CD4-positive, alpha-beta T cell treated with Interleukin-1 beta for 1 hour (primary cell): ENCODE measurements at regions not wholly inside any gene's neighbourhood (a gene's known extent, or its start where the extent isn't known, plus 50 kb on each side); places are given as distances from the start of the nearest gene placed in this dataset.

ENCODE experiments used
- DNase-seq, 2 donors: peaks; one replicate each; pipeline ENCODE4 v3.0.0-alpha.2; 2020 to 2022

- no peak for DNase-seq
These were observed 429.9 kb downstream of the NPHP4 start for GRCh38 chr1:5562331-5562730.

GRCh38 chr1:5559078-5559477 is 433.1 kb downstream of the NPHP4 start:
- no peak for DNase-seq

DNA sequence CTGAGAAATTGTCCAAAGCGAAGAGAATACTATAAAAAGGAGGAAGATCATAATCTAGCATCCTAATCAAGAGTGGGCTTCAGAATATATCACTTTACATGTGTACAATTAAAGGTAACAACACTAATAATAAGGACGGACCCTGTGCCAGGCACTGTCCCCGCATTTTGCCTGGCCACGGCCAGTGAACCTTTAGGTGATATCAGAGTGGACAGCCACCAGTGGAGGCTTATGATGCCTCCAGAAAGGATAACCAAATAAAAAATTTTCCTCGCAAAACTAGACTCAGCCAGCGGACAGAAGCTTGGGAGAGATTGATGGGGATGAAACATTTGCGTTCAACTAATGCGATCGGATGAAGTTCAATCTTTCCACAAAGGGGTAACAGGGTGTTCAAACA is 436.4 kb downstream of the NPHP4 start:
- DNase-seq = no peak

GRCh38 chr1:5554784-5555183 is 437.4 kb downstream of the NPHP4 start:
- no peak for DNase-seq

GRCh38 chr1:5554111-5554510 is 438.1 kb downstream of the NPHP4 start:
- no peak for DNase-seq

GRCh38 chr1:5552787-5553484 is 439.3 kb downstream of the NPHP4 start:
- DNase-seq = no peak

DNA sequence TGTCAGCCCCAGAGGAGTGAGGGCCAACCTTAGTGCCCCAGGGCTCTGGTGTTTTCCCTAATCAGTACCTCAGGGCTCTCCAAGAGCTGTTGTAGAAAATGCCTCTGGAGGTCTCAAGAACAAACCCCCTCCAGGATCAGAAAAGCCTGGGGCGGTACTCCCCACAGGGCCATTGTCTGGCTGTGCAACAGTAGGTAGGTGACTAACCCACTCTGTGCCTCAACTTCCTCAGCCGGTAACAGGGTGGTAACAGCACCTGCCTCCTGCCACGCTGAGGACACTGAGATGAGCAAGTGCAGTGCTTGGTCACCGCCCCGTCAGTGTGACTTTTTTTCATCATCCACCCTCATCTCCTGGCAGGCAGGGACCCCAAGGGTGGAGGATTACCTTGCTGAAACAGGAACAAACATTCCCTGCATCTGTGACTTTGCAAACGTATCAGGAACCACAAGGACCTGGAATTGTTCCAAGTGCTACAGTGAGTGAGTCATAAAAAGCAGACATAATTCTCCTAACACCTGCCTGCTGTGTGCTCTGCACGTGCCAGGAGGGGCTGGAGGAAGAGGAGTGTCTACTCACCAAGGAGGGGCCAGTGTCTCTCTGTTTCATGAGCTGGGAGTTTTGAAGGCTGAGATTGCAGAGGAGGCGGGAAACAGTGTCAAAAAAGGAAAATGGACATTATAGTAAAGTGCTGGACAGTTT is 440.8 kb downstream of the NPHP4 start:
- no peak for DNase-seq

- no peak for DNase-seq
These were observed 444.0 kb downstream of the NPHP4 start for GRCh38 chr1:5548266-5548665.

DNA sequence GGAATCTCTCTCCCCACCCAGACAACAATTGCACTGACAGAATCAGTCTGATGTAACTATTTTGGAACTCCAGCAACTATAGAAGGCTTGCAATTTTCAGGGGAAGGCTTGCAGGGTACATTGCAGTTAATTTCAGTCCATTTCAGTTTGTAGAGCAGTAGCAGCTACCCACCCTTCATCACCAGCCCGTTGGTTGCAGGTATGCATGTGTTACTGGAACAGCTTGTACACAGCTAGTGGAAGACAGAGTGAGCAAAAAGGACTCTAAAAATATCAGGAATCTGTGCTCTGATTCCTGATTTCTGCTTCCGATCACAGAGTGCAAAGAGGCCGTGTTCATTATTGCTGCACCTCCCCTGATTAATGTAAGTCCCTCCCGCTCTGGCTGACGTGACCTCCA is 449.0 kb downstream of the NPHP4 start:
- DNase-seq = no peak

DNA sequence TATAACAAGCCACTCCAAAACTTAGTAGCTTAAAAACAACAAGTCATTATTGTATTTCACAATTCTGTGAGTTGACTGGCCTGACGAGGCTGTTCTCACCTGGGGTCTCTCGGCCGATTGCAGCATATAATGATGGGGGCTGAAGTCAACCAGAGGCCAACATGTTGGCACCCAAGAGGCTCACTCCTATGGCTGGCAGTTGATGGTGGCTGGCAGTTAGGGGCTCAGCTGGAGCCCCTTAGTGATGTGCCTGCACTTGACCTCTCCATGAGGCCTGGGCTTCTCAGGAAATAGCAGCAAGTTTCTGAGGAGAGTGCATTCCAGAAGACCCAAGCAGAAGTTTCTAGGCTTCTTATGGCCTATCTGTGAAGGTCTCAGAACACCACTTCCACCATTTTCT is 459.4 kb downstream of the NPHP4 start:
- DNase-seq = no peak

DNA sequence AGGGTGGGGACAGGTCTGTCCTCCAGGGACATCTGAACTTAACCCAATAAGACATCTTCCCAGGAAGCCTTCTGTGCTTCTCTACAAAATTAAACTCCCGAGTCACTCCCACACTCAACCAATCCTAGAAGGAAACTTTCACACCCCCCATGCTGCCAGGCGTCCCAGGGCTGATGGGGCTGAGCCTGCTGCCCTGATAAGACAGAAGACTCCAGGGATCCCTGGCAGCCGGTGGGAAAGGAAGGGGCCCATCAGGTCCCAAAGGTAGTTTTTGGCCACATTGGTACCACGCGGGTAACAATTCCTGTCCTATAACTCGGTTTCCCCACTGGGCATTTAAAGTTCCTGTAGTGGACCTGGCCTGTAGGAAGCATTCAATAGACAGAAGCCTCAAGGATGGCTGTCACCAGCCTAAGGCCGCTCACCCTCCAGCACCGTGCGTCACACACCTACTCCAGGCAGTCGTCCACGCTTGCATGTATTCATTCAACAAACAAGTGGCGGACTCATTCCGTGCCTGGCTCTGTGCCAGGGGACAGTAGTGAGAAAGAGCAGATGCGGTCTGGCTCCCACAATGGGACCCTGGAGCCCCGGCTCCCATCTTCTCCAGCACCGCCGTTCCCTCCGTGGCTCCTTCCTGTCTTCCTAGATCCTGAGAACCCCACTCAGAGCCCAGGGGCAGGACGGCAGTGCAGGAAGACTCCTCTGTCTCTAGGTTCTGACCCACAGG is 465.2 kb downstream of the NPHP4 start:
- DNase-seq = no peak

DNA sequence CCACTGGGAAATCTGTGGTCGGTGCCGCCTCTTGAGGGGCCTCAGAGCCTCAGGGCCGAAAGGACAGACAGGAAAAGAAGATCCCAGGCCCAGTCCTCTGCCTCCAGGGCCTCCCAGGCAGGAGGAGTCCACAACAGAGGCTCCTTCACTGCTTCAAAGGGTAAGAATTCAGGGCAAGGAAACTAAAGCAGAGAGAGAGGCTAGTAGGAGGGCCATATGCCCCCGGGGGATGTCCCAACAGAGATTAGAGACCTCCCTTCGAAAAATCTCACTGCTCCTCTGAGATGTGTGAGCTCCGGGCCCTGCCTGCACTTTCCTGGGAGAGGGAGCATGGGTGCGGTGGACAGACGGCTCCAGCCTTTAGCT is 465.9 kb downstream of the NPHP4 start:
- no peak for DNase-seq

DNA sequence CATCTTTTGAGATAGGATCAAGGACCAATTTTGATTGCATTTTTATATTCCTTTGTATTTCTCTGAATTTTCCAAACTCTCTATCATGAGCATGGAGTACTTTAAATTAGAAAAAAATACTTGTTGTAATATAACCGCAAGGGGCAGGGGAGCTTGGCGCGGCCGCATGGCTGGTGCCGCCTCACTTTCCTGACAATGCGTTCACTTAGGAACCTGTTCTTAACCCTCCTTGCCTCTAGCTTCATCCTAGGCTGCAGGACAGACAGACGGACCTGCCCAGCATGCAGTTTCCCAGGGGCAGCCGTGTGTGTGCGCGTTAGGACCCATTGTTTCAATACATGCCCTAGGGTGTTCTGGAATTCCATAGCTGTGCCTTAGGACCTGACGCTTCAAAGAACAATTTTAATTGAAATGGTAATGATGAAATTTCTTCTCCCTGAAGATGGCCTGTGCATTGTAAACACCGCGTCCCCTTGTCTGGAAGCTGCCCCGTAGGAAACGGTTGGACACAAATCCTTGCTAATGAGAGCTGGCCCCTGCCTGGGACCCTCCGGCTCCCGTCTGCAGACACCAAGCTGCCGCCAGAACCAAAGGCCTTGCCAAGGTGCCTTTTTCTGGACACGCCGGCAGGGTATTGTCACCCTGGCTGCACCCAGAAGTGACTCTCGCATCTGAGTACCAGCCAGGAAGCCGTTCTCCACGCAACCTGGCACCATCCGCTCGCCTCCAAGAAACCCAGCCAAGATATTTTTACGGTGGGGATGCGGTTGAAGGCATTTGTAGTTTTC is 466.4 kb downstream of the NPHP4 start:
- DNase-seq = no peak

- no peak for DNase-seq
These were observed 469.6 kb downstream of the NPHP4 start for GRCh38 chr1:5522531-5523145.

DNA sequence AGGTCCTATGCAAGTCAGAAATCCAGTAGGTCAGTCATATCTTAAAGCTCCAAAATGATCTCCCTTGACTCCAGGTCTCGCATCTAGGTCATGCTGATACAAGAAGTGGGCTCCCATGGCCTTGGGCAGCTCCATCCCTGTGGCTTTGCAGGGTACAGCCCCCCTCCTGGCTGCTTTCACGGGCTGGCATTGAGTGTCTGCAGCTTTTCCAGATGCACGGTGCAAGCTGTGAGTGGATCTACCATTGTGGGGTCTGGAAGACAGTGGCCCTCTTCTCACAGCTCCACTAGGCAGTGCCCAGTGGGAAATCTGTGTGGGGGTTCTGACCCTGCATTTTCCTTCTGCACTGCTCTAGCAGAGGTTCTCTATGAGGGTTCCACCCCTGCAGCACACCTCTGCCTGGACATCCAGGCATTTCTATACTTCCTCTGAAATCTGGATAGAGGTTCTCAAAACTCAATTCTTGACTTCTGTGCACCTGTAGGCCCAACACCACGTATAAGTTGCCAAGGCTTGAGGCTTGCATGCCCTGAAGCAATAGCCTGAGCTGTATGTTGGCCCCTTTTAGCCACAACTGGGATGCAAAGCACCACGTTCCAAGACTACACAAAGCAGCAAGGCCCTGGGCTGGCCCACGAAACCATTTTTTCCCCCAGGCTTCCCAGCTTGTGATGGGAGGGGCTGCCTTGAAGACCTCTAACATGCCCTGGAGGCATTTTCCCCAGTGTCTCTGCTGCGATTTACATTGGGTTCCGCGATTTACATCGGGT is 472.7 kb downstream of the NPHP4 start:
- DNase-seq = no peak

- no peak for DNase-seq
These were observed 475.5 kb downstream of the NPHP4 start for GRCh38 chr1:5516756-5517155.

DNA sequence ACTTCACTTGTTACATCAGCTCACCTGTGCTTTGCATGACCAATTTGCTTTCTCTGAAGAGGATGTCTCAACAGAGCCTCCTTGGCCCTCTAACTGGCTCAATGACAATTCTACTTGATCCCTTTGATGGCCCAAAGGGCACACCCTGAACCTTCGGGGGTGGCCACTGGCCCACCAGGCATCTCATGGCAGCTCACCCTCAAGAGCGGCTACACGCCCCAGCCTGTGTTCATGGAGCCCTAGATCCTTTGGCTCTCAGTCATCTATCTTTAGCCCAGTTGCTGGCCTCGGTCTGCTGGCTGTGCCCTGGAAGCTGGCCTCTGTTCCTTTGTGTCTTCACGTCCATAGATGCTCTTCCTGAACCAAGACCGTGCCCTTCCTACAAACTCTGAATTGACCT is 476.7 kb downstream of the NPHP4 start:
- no peak for DNase-seq

GRCh38 chr1:5514527-5515183 is 477.6 kb downstream of the NPHP4 start:
- peak; percentile 49 to 62 for DNase-seq

- no peak for DNase-seq
These were observed 478.2 kb downstream of the NPHP4 start for GRCh38 chr1:5513846-5514526.

DNA sequence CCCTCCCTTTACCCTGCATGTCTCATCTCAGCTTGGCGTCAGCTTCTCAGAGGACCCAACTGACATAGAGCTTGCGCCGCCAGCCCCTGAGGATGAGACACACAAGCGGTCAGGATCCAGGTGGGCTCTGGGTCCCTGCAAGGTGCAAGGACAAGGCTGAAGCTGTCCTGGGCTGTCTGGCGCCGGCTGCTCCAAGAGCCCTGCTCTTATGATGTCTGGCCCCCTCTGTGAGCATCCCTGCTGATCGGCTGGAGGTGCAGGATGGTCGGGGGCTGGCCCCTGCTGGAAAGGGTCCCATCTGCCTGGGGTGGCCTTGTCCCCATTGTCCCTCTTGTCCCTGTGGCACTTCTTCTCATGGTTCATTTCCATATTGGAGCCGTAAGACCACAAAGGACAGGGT is 479.0 kb downstream of the NPHP4 start:
- DNase-seq = no peak
